ENCODE measurements at regions not wholly inside any gene's neighbourhood (a gene's known extent, or its start where the extent isn't known, plus 50 kb on each side); places are given as distances from the start of the nearest gene placed in this dataset.

- H3K4ac ChIP-seq (ENCODE audit: low read depth, low read length): no peak overlapping the region
- DNase-seq (no peak), ATAC-seq (ENCODE audit: low read depth) (no peak)
- BruUV-seq (replicated peaks): no TSS peak
- no peak overlapping the region for H3K4me3 ChIP-seq (ENCODE audit: insufficient read depth, low read depth, low read length)
- peaks cover 2% of the 10 kb centered on the region; the same call in 1 of the 2 replicates for H3K4me1 ChIP-seq (ENCODE audit: control insufficient read depth, insufficient read depth, low read length)
- H2BK20ac ChIP-seq (ENCODE audit: low read depth, low read length): no peak overlapping the region
- CTCF ChIA-PET: interaction anchor here (0.8 kb wide), 1 partner anchor 10 kb away, joined by 3 read pairs; no protein-coding TSS in a partner anchor
- no peaks in the 10 kb centered on the region for H3K79me1 ChIP-seq (ENCODE audit: low read depth in 1 of 2, low read length in 2 of 2)
- H3K9me3 ChIP-seq (ENCODE audit: control insufficient read depth, insufficient read depth, low read length): no peaks in the 10 kb centered on the region
- H2AFZ ChIP-seq (replicated peaks; ENCODE audit: low read length, poor library complexity): no peak overlapping the region
- no peak overlapping the region for H3K4me2 ChIP-seq (ENCODE audit: low read depth, low read length)
- dilution Hi-C loops (cut with HindIII; ENCODE audit: low sequenced_read_pairs, unreplicated experiment): no loop called here
- no peak overlapping the region for H3K27ac ChIP-seq (ENCODE audit: insufficient read depth, low read length)
- H2AK9ac ChIP-seq (replicated peaks; ENCODE audit: low read depth, low read length, poor library complexity): peak overlapping the region; percentile 26
- H2BK120ac ChIP-seq (ENCODE audit: low read depth, low read length): no peak overlapping the region
- in situ Hi-C loops (cut with MboI; ENCODE audit: low sequenced_read_pairs): loop anchor here (10.0 kb wide), 1 partner anchor 622 kb away; no protein-coding TSS in a partner anchor
- no peak overlapping the region for H3K14ac ChIP-seq (replicated peaks; ENCODE audit: low read depth, low read length)
- H2BK5ac ChIP-seq (ENCODE audit: low read depth, low read length, poor library complexity, severe bottlenecking): no peak overlapping the region
- H3K56ac ChIP-seq (ENCODE audit: extremely low read depth, insufficient read depth, low read length): no peak overlapping the region
- no peak overlapping the region for H4K8ac ChIP-seq (ENCODE audit: low read depth in 2 of 2, low read length in 2 of 2)
- no peak overlapping the region for H4K91ac ChIP-seq (ENCODE audit: insufficient read depth, low read depth, low read length)
- H3K9me1 ChIP-seq (ENCODE audit: insufficient read depth, low read length): no peaks in the 10 kb centered on the region
- no peak overlapping the region for H3K9ac ChIP-seq (ENCODE audit: low read depth, low read length)
- H2AK5ac ChIP-seq (ENCODE audit: low read depth, low read length): no peak overlapping the region
- TF ChIP-seq FOS (IDR thresholded peaks at IDR 0.05; ENCODE audit: low read depth, low read length) (no peak), SMC3 (IDR thresholded peaks at IDR 0.05; ENCODE audit: low read depth, low read length) (no peak), CEBPB (IDR thresholded peaks at IDR 0.05; ENCODE audit: low read depth, low read length) (no peak), NFE2L2 (IDR thresholded peaks at IDR 0.05; ENCODE audit: low read depth, low read length) (no peak), CTCF (conservative IDR thresholded peaks at IDR 0.05; ENCODE audit: low read depth, low read length) (no peak), CHD1 (IDR thresholded peaks at IDR 0.05; ENCODE audit: low read depth, low read length) (no peak), MXI1 (IDR thresholded peaks at IDR 0.05; ENCODE audit: borderline replicate concordance, low read depth, low read length) (no peak), BHLHE40 (IDR thresholded peaks at IDR 0.05; ENCODE audit: low read depth, low read length) (no peak), POLR2A (IDR thresholded peaks at IDR 0.05; ENCODE audit: low read depth, low read length) (no peak), RAD21 (IDR thresholded peaks at IDR 0.05; ENCODE audit: low read length) (no peak), RFX5 (IDR thresholded peaks at IDR 0.05; ENCODE audit: low read depth, low read length) (no peak), RCOR1 (IDR thresholded peaks at IDR 0.05; ENCODE audit: insufficient replicate concordance, low read length) (no peak), MAZ (IDR thresholded peaks at IDR 0.05; ENCODE audit: borderline replicate concordance, low read depth, low read length) (no peak), MAFK (IDR thresholded peaks at IDR 0.05; ENCODE audit: low read depth, low read length) (no peak)
- TF ChIP-seq, protein P1, sequence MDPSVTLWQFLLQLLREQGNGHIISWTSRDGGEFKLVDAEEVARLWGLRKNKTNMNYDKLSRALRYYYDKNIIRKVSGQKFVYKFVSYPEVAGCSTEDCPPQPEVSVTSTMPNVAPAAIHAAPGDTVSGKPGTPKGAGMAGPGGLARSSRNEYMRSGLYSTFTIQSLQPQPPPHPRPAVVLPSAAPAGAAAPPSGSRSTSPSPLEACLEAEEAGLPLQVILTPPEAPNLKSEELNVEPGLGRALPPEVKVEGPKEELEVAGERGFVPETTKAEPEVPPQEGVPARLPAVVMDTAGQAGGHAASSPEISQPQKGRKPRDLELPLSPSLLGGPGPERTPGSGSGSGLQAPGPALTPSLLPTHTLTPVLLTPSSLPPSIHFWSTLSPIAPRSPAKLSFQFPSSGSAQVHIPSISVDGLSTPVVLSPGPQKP (IDR thresholded peaks at IDR 0.05; ENCODE audit: borderline replicate concordance, low read depth, low read length): no peak
- H3K36me3 ChIP-seq (ENCODE audit: control insufficient read depth, insufficient read depth, low read length): no peaks in the 10 kb centered on the region
- WGBS, 2 experiments (ENCODE audit: extremely low coverage in 2 of 2, insufficient read length in 1 of 2): no CpG with 5 or more reads among the region's 5 CpGs
- H2BK15ac ChIP-seq (ENCODE audit: low read depth, low read length): no peak overlapping the region
- peaks cover 48% of the 10 kb centered on the region for H3K27me3 ChIP-seq (ENCODE audit: control insufficient read depth, insufficient read depth, low read length)
- intact Hi-C loops (cut with micrococcal nuclease): loop anchor here (5.0 to 10.0 kb wide), 2 partner anchors 179 to 512 kb away; no protein-coding TSS in a partner anchor
- H3K18ac ChIP-seq (ENCODE audit: low read depth, low read length): no peak overlapping the region
- POLR2A ChIA-PET (ENCODE audit: unreplicated experiment): no interaction called here
- no peaks in the 10 kb centered on the region for H4K20me1 ChIP-seq (ENCODE audit: insufficient read depth, low read length)
- H3K23ac ChIP-seq (ENCODE audit: low read depth, low read length): no peak overlapping the region
- H4K5ac ChIP-seq (ENCODE audit: low read depth, low read length): no peak overlapping the region
These were observed 68.0 kb upstream of the HSPA9 start for GRCh38 chr5:138643040-138643791.

Measured in IMR-90 (cell line).